Pons (tissue), 1 donor: ENCODE measurements at regions not wholly inside any gene's neighbourhood (a gene's known extent, or its start where the extent isn't known, plus 50 kb on each side); places are given as distances from the start of the nearest gene placed in this dataset.

Source experiments
- DNase-seq: peaks from one replicate; pipeline ENCODE4 v3.0.0-alpha.2; 2016; ENCODE audit warnings: low spot score

GRCh38 chr14:57943541-57943940, 77.6 kb upstream of the SLC35F4 start:
- DNase-seq, result no peak

GRCh38 chr14:57943038-57943437, 77.1 kb upstream of the SLC35F4 start:
- no peak for DNase-seq

GRCh38 chr14:57939084-57939483, 73.2 kb upstream of the SLC35F4 start:
- no peak for DNase-seq

- DNase-seq, result no peak
These were observed 72.6 kb upstream of the SLC35F4 start for GRCh38 chr14:57938533-57938932.

GRCh38 chr14:57937676-57938075, 71.8 kb upstream of the SLC35F4 start:
- DNase-seq, result no peak

- peak; percentile 9 for DNase-seq
These were observed 67.5 kb upstream of the SLC35F4 start for GRCh38 chr14:57933349-57933748.

- no peak for DNase-seq
These were observed 64.5 kb upstream of the SLC35F4 start for GRCh38 chr14:57930241-57930975.

- no peak for DNase-seq
These were observed 62.8 kb upstream of the SLC35F4 start for GRCh38 chr14:57928732-57929131.

GRCh38 chr14:57921377-57921776, 55.5 kb upstream of the SLC35F4 start:
- DNase-seq, result no peak

GRCh38 chr14:57918791-57919190, 52.9 kb upstream of the SLC35F4 start:
- DNase-seq, result no peak
